ENCODE measurements at regions not wholly inside any gene's neighbourhood (a gene's known extent, or its start where the extent isn't known, plus 50 kb on each side); places are given as distances from the start of the nearest gene placed in this dataset.
A peak's percentile ranks its signal among the peaks of the same experiment; 100 is the strongest.

DNA sequence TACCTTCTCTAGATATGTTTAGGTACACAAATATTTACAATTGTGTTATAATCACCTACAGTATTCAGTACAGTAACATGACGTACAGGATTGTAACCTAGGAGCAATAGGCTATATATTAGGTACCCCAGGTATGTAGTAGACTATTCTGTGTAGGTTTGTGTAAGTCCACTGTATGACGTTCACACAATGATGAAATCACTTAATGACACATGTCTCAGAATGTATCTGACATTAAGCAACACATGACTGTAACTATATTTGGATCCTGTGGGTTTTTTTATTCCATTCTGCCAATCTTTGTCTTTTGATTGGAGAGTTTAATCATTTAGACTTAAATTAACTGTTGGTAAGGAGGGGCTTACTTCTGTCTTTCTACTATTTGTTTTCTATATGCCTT is 52.1 kb downstream of the STYXL2 start:
- peak; percentile 54 for DNase-seq

DNA sequence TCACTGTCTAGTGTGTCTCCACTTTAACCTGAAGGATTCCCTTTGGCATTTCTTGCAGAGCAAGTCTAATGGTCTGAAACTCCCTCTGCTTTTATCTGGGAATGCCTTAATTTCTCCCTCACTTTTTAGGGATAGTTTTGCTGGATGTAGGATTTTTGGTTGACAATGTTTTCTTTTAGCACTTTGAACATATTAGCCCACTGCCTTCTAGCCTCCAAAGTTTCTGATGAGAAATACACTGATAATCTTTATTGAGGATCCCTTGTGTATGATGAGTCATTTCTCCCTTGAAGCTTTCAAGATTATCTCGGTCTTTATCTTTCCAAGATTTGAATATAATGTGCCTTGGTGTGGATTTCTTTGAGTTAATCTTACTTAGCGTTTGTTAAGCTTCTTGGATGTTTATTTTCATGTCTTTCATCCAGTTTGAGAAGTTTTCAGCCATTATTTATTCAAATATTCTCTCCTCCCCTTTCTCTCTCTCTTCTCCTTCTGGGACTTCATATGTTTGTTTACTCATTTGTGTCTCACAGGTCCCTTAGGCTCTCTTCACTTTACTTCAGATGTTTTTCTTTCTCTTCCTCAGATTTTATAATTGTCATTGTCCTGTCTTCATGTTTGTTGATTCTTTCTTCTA is 53.1 kb downstream of the STYXL2 start:
- no peak for DNase-seq

DNA sequence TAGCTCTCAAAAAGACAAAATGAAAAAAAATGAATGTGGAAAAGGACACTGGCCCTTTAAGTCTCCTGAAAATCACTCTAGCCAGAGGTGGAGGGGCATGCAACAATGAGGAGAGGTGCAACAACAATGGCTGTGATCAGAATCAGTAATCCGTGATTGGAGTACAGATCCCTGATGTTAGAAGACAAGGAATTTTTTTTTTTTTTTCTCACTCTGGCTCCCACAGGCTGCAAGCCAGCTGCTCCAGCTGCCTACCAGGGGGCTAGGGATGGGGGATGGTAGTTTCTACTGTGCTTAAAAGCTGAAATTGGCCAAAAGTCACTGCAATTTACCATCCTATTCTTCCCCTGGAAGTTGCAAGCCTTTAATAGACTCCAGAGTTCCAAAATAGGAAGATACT is 54.5 kb downstream of the STYXL2 start:
- no peak for DNase-seq

DNA sequence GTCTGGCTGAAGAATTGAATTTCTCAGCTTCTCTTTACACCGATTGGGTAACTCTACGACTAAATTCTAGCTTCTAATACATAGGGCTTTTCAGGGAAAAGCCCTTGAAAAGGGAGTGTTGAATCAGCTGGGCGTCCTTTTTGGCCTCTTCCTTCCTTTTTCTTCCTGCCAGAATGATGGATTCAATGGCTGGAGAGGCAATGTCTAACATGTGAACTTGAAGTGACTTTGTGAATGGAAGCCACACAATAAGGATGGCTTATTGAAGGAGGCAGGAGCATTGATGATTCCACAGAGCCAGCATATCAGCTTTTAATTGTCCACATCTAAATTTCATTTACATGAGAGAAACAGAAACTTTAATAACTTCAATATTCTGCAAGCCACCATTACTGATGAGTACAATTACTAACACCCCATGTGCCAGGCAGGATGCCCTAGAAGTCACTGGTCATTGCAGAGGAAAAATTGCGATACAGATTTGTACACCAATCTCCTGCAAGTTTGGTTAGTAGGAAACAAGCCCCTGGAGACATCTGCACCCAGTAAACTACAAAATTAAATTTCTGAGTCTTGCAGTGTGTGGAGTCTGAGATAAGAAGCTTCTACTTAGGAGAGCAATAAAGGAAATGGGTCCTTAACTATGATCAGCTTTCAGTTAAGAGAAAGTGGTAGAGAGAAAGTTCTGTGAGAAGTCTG is 56.1 kb downstream of the STYXL2 start:
- DNase-seq: no peak

DNA sequence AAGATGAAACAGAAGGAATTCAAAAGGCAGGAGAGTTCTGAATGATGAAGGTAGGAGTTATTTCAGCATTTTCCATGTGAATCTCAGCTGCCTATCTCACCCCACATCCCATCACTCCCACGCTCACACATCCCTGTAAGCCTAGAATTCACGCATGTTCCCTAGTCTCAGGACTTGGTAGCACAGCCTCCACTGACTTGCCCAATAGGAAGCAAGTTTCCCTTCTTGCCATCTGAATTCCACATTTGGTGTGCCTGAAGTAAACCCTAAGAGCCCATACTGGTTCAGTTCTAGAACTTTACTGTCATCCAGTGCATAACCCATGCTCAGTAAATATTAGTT is 56.6 kb downstream of the STYXL2 start:
- DNase-seq: no peak

DNA sequence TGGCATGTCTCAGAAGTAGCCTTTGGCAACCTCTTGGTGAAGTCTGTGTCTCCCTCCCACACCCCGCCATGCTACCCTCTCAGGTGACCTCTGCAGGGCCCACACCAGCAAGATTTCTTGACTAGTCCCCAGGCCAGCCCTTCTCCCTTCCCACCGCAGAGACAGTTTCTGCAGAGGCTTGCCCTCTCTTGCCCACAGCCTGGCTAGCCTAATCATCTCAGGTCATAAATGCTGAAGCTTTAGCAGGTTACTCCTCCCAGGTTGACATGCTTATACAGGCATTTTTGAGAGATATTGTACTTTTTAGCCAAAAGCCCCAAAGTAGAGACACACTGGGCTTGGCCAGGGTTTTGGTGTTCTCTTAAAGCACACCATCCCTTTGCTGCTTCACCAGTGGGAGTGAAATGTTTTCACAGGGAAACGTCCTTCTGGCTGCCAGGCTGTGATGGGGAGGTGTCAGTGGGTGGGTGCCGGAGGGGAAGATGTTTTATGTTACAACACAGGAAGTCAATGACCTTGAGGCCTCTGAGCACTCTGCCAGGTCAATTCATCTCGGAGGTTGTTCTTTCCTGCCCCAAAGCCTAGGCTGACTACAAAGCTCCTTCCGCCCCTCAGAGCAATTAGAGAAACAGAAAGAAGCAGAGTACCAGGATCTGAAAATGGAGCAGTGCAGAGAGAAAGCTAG is 58.5 kb downstream of the STYXL2 start:
- DNase-seq: no peak

DNA sequence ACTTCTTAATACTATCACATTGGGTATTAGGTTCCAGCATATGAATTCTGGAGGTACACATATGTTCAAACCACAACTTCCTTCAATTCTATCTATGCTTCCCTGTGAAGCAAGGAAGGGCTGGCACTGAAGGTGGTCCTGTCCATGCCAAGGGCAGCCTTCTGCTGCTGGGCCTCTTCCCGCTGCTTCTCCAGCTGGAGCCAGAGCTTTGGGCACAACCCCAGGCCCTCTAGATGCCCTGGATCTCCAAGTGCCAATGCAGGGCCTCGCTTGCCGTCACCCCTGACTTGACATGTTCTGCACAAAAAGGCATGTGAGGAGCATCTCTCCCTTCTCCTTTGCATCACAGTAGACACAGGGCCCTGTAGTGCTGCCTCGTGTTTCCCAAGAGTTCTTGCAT is 62.6 kb downstream of the STYXL2 start:
- no peak for DNase-seq

DNA sequence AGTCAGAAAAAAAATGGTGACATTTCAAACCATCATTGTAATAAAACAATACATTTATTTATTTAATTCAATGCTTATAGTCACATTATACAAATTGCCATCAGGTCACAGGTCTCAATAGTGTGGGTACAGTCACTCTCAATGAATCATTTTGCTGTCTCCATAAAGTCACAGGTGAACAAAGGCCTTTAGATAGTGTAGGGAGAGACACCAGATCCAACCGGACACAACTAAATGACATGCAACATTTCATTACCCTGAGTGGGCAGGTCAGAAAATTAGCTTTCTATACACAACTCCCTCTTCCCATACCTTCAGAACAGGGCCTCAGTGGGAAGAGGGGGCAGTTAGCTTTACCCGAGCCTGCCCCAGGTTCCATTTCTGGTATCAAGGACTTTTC is 63.2 kb downstream of the STYXL2 start:
- no peak for DNase-seq

DNA sequence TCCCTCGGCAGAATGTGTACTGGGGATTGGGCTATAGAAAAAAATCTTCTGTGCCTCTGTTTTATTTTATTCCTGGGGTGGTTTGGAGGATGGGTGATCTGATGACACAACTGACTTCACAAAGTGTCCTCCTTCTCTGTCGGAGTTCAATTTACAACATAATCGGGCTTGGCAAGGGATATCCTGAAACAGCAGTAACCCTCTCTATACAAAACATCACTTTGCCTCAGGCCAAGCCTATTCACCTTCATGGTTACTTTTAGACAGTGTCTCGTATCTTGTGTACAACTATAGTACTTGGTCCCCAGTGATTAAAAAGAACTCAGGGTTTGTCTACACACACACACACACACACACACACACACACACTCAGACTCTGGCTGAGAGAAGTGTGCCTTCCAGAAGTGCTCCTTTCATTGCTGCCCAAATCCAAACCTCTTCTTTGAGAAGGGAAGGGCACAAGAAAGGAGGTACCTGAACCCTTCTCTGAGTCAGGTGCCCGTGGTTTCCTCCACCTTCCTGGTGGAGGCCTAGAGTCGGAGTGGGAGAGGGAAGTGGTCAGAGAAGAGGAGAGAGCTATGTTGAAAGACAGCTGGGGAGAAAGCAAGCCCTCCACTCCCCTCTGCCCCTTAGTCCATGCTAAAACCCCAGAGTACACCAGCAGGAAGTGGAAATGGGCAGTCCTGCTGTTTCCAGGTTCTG is 62.4 kb upstream of the POU2F1 start:
- DNase-seq: no peak

DNA sequence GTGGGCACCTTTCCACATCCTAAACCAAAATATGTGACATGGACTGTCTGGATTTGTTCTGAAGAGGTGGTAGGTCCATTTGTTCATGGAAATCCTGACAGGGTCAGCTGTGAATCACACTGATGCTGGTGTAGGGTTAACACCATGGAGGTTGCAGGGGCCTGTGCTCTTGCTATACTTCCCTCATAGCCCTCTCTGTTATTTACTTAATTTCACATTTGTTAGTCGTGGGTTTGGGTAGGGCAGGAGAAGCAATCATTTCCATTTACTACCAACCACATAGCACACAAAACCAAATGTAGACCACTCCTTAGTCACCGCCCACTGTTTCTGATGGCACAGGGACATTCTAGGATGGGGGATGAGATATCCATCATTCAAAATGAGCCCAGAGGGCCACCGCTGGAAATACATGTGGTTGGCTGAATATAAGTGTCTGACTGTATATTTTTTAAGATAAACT is 61.8 kb upstream of the POU2F1 start:
- no peak for DNase-seq

DNA sequence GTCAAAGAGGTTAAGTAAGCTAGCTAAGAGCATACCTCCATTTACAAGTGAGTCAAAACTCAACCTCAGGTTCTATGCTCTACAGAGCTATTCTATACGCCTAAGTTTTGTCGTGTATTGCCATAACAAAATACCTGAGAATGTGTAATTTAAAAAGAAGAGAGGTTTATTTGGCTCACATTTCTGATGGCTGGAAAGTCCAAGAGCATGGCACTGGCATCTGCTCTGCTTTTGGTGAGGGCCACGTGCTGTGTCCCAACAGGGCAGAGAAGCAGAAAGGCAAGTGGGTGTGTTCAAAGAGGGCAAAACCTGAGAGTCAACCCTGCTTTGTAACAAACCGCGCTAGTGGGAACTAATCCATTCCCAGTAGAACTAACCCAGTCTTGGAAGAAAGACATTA is 60.9 kb upstream of the POU2F1 start:
- no peak for DNase-seq

DNA sequence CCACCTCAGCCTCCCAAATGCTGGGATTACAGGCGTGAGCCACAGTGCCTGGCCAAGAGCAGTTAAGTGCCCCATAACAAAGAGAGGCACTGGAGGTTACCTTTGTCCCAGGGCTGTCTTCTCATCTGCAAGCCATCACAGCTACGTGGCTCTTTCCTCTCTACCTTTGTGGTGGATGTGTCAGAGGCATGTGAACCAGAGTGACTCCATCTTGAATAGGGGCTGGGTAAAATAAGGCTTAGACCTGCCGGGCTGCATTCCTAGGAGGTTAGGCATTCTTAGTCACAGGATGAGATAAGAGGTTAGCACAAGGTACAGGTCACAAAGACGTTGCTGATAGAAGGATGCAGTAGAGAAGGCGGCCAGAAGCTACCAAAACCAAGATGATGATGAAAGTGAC is 59.4 kb upstream of the POU2F1 start:
- DNase-seq: no peak

DNA sequence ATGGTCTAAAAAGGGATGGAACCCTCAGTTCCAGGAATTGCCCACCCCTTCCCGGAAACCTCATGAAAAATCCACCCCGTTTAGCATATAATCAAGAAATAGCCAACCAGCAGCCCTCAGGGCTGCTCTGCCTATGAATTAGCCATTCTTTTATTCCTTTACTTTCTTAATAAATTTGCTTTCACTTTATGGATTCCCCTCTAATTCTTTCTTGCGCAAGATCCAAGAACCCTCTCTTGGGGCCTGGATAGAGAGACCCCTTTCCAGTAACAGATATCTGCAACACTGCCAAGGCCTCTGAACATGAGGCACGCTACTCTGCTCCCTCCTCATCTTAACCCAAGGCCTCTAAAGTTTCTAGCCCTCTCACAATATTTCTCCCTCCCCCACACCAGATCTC is 58.9 kb upstream of the POU2F1 start:
- DNase-seq: no peak

DNA sequence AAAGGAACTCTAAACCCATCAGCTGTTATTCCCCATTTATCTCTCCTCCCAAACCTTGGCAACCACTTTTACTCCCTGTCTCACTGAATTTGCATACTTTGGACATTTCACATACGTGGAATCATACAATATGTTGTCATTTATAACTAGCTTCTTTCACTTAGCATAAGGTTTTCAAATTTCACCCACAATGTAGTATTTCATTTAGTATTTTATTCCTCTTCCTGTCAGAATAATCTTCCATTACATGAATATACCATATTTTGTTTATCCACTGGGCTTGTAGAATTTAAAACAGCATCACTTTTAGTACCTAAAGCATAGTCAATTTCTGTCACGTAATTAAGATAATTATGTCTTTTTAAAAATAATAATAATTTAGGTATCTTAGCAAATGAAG is 55.5 kb upstream of the POU2F1 start:
- DNase-seq: no peak

DNA sequence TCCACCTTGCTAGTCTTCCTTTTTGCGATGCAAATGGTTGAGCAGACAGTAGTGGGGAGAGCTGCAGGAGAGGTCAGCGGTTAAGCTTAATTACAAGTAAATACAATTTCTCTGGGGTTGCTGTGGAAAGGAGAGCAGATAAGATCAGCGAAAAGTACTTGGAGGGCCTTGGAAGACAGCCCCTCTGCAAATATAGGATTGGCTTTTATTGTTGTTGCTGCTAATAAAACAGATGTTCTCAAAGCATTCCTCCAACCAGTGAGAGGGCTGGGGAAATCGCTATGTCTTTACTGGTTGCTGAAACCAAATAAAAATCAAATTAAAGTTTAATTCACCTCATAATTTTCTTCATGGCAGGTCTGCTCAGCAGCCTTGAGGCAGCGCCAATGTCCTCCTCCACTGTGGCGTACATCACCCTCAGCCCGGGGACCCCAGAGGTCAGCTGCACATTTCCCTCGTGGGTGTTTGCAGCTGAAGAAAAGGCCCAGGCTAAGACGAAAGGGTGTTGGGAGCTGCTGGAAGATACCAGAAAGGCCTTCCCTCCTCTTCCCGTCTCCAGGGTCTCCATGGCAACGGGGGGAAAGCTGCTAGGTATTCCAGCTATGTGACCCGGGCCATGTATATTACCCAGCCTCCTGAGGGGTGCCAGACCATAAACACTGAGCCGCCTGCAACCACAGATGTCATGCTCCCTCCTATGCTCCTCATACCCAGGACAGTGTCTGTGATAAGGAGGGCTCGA is 54.6 kb upstream of the POU2F1 start:
- DNase-seq: no peak

DNA sequence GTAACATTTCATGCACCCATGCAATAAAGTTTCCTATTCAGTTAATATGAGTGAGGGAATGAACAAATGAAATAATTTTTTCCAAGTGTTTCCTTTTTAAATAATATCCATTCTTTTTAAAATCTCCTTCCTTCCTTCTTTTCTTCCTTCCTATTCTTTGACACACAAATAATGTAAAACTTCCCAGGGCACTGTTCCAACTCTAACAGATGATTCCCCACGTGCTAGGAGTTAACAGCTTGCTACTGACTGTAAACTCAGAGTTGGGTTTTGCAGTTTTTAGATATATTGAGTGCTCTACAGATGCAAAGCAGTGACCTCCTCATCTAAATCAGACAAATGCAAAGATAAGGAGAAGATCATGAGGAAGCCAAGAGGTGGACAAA is 54.0 kb upstream of the POU2F1 start:
- no peak for DNase-seq

DNA sequence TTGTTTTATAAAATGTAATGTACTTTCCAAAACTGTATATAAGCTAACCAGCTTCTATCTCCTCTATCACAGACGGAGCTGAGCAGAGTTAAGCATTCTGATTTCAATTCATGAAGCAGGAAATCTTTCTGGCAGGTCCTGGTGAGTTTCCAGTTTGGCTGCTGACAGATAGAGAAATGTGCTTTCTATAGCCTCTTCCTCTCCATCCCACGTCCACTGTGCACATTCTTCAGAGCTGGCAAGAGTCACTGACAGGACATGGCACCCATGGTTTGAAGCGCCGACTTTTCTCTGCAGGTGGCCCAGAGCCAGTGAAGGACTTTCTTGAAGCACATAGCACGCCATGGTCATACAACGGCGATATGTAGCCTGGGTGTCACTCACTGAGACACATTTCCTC is 52.3 kb upstream of the POU2F1 start:
- no peak for DNase-seq

DNA sequence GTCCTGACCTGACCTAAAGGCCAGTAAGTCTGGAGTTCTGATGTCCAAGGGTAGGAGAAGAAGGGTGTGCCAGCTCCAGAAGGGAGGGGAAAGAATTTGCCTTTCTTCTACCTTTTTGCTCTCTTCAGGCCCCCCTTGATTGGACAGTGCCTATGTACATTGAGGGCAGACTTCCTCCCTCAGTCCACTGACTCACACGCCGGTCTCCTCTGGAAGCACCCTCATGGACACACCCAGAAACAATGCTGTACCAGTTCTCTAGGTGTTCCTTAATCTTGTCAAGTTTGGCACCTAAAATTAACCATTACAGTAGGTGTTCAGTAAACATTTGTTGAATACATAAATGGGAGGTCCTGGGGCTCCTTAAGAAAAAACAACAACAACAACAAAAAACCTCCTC is 51.0 kb upstream of the POU2F1 start:
- no peak for DNase-seq
